MM.1S (cell line): ENCODE measurements at regions not wholly inside any gene's neighbourhood (a gene's known extent, or its start where the extent isn't known, plus 50 kb on each side); places are given as distances from the start of the nearest gene placed in this dataset.

ENCODE experiments used
- CTCF ChIP-seq: fragments of 300-600 bp; sonication (generic); IDR thresholded peaks from 2 replicates; pipeline ENCODE4 v1.5.1; 2016; ENCODE audit warnings: antibody characterized with exemption, low read length, mixed read lengths
- EZH2 ChIP-seq: fragments of 300-600 bp; sonication (generic); optimal IDR thresholded peaks from 2 replicates; pipeline ENCODE3; 2017; ENCODE audit warnings: low read depth, mild to moderate bottlenecking, antibody characterized with exemption, low read length, mixed read lengths

GRCh38 chr3:34411596-34411995 is 613.2 kb downstream of the PDCD6IP start:
- TF ChIP-seq CTCF (no peak), EZH2 (no peak)
